Neural cell (in vitro differentiated cells): ENCODE measurements at regions not wholly inside any gene's neighbourhood (a gene's known extent, or its start where the extent isn't known, plus 50 kb on each side); places are given as distances from the start of the nearest gene placed in this dataset.

Experiments used
- H2AFZ ChIP-seq: fragments of 200-600, 300-800 bp; sonication (generic), shearing (Covaris generic); 2 replicates; pipeline ENCODE4 v1.6.0; 2014; ENCODE audit warnings: low read depth, mild to moderate bottlenecking, antibody characterized with exemption, low read length, moderate library complexity
- H3F3A ChIP-seq: fragments of 200-600 bp; shearing (Covaris generic); 2 replicates; pipeline ENCODE4 v1.6.1; 2016; ENCODE audit warnings: mild to moderate bottlenecking, moderate library complexity, mixed read lengths, antibody characterized with exemption, low read length; ENCODE audit not compliant: insufficient read depth, poor library complexity, severe bottlenecking
- H3K27ac ChIP-seq: fragments of 200-600, 300-800 bp; sonication (generic), shearing (Covaris generic); 2 replicates; pipeline ENCODE4 v1.5.1; 2014; ENCODE audit warnings: mild to moderate bottlenecking, low read length, moderate library complexity
- H3K27me3 ChIP-seq: fragments of 300-800, 200-600 bp; sonication (generic), shearing (Covaris generic); 2 replicates; pipeline ENCODE4 v1.6.0; 2014; ENCODE audit warnings: mild to moderate bottlenecking, low read depth, low read length, moderate library complexity; ENCODE audit not compliant: insufficient read depth
- H3K36me3 ChIP-seq: fragments of 300-800, 200-600 bp; sonication (generic), shearing (Covaris generic); 2 replicates; pipeline ENCODE4 v1.5.1; 2014; ENCODE audit warnings: mild to moderate bottlenecking, antibody characterized with exemption, low read length, moderate library complexity; ENCODE audit not compliant: insufficient read depth
- H3K4me2 ChIP-seq: fragments of 300-800, 200-600 bp; sonication (generic), shearing (Covaris generic); 2 replicates; pipeline ENCODE4 v1.6.0; 2014; ENCODE audit warnings: mild to moderate bottlenecking, low read length
- H3K4me3 ChIP-seq: fragments of 300-800, 200-600 bp; sonication (generic), shearing (Covaris generic); 2 replicates; pipeline ENCODE4 v1.5.1; 2014; ENCODE audit warnings: mild to moderate bottlenecking, low read length, moderate library complexity
- H3K79me2 ChIP-seq: fragments of 200-600 bp; shearing (Covaris generic); replicated peaks from 2 replicates; pipeline ENCODE4 v1.6.0; 2014; ENCODE audit warnings: mild to moderate bottlenecking, low read length, moderate library complexity; ENCODE audit not compliant: insufficient read depth
- H3K9ac ChIP-seq: fragments of 300-800, 200-600 bp; sonication (generic), shearing (Covaris generic); 2 replicates; pipeline ENCODE4 v1.6.1; 2016; ENCODE audit warnings: mild to moderate bottlenecking, low read length, mixed read lengths
- H3K9me2 ChIP-seq: fragments of 200-600 bp; shearing (Covaris generic); 2 replicates; pipeline ENCODE4 v1.6.1; 2016; ENCODE audit warnings: mild to moderate bottlenecking, low read length, mixed read lengths; ENCODE audit not compliant: insufficient read depth
- H3K9me3 ChIP-seq: fragments of 200-600, 300-800 bp; sonication (generic), shearing (Covaris generic); 2 replicates; pipeline ENCODE4 v1.6.1; 2016; ENCODE audit warnings: mild to moderate bottlenecking, mixed run types, low read length, moderate library complexity, mixed read lengths
- H4K20me1 ChIP-seq: fragments of 200-600 bp; shearing (Covaris generic); 2 replicates; pipeline ENCODE4 v1.6.1; 2016; ENCODE audit warnings: mild to moderate bottlenecking, mixed run types; ENCODE audit not compliant: insufficient read depth
- CTCF ChIP-seq: fragments of 450-650 bp; IDR thresholded peaks from 2 replicates; pipeline ENCODE4 v1.5.1; 2014; ENCODE audit warnings: antibody characterized with exemption, mild to moderate bottlenecking, moderate library complexity; ENCODE audit not compliant: poor library complexity, severe bottlenecking
- EP300 ChIP-seq: fragments of 450-650 bp; conservative IDR thresholded peaks from 2 replicates; pipeline ENCODE4 v1.6.1; 2014; ENCODE audit warnings: antibody characterized with exemption, mild to moderate bottlenecking, moderate library complexity; ENCODE audit not compliant: poor library complexity, severe bottlenecking
- EZH2 ChIP-seq: fragments of 200-600, 300-800 bp; shearing (Covaris generic), sonication (generic); IDR thresholded peaks from 2 replicates; pipeline ENCODE4 v1.6.1; 2014; ENCODE audit warnings: antibody characterized with exemption, low read length, borderline replicate concordance, mild to moderate bottlenecking; ENCODE audit not compliant: insufficient read depth, poor library complexity, severe bottlenecking
- MXI1 ChIP-seq: fragments of 450-650 bp; conservative IDR thresholded peaks from 2 replicates; pipeline ENCODE4 v1.6.1; 2014; ENCODE audit warnings: antibody characterized with exemption, mild to moderate bottlenecking; ENCODE audit not compliant: poor library complexity, severe bottlenecking
- POLR2AphosphoS5 ChIP-seq: IDR thresholded peaks from 2 replicates; pipeline ENCODE4 v1.6.1; 2012
- RAD21 ChIP-seq: fragments of 450-650 bp; conservative IDR thresholded peaks from 2 replicates; pipeline ENCODE4 v1.6.1; 2014; ENCODE audit warnings: antibody characterized with exemption, mild to moderate bottlenecking, moderate library complexity
- REST ChIP-seq: IDR thresholded peaks from 2 replicates; pipeline ENCODE4 v1.6.1; 2012; ENCODE audit warnings: borderline replicate concordance
- SMC3 ChIP-seq: fragments of 450-650 bp; conservative IDR thresholded peaks from 2 replicates; pipeline ENCODE4 v1.6.1; 2014; ENCODE audit warnings: antibody characterized with exemption, mild to moderate bottlenecking, moderate library complexity; ENCODE audit not compliant: poor library complexity
- TAF1 ChIP-seq: IDR thresholded peaks from 2 replicates; pipeline ENCODE4 v1.6.1; 2012; ENCODE audit warnings: low read depth

GRCh38 chr15:93278783-93279182, 189.8 kb upstream of the RGMA start:
- TF ChIP-seq EZH2 (no peak), CTCF (no peak), REST (no peak), POLR2AphosphoS5 (no peak)
- Histone ChIP-seq H3K79me2 (no peaks in the 10 kb centered on the region), H3K9me3 (no peaks in the 10 kb centered on the region), H2AFZ (no peak overlapping the region), H3K9ac (no peak overlapping the region), H4K20me1 (no peaks in the 10 kb centered on the region), H3F3A (no peaks in the 10 kb centered on the region), H3K27ac (no peak overlapping the region), H3K27me3 (no peaks in the 10 kb centered on the region), H3K4me3 (no peak overlapping the region), H3K36me3 (no peaks in the 10 kb centered on the region), H3K9me2 (no peaks in the 10 kb centered on the region), H3K4me2 (no peak overlapping the region)

DNA sequence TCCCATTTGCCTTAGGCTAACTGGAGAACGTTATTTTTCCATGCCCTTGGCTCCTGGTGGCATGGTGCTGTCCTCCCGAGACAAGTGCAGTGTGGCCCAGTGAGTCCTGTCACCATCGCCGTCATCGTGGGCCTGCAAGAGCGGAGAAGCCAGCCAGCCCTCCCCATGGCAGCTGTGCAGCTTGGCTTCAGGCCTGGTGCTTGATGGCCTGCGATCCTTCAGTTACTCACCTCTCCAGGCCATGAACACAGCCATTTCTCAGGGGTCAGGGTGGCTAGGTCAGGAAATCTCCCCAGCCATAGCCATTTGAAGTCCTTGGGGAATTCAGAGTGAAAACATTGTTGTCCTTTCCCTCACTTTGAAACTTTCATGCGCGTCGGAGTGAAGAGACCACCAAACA, 189.0 kb upstream of the RGMA start:
- Histone ChIP-seq H3K9ac (no peak overlapping the region), H3K9me3 (no peaks in the 10 kb centered on the region), H3K9me2 (no peaks in the 10 kb centered on the region), H2AFZ (no peak overlapping the region), H3K4me2 (no peak overlapping the region), H3K27ac (no peak overlapping the region), H3K27me3 (no peaks in the 10 kb centered on the region), H3K79me2 (no peaks in the 10 kb centered on the region), H3F3A (no peaks in the 10 kb centered on the region), H4K20me1 (no peaks in the 10 kb centered on the region), H3K36me3 (no peaks in the 10 kb centered on the region), H3K4me3 (no peak overlapping the region)
- no peak for TF ChIP-seq CTCF
- TF ChIP-seq REST = no peak
- no peak for TF ChIP-seq SMC3
- TF ChIP-seq EP300 = no peak
- no peak for TF ChIP-seq POLR2AphosphoS5
- TF ChIP-seq TAF1 = no peak
- no peak for TF ChIP-seq EZH2
- TF ChIP-seq RAD21 = no peak
- no peak for TF ChIP-seq MXI1
